HG02642 (cell line): ENCODE measurements at regions not wholly inside any gene's neighbourhood (a gene's known extent, or its start where the extent isn't known, plus 50 kb on each side); places are given as distances from the start of the nearest gene placed in this dataset.
"Not testable (repeated sequence)": the region's sequence is repeated elsewhere in the genome, so short reads cannot be mapped to it uniquely, and the experiment has no call there.

ENCODE experiments used
- ATAC-seq: cut with Tn5 transposase; IDR thresholded peaks from one replicate; pipeline ENCODE4 v1.9.1; 2021; ENCODE audit warnings: mild to moderate bottlenecking; ENCODE audit not compliant: unreplicated experiment, poor library complexity

DNA sequence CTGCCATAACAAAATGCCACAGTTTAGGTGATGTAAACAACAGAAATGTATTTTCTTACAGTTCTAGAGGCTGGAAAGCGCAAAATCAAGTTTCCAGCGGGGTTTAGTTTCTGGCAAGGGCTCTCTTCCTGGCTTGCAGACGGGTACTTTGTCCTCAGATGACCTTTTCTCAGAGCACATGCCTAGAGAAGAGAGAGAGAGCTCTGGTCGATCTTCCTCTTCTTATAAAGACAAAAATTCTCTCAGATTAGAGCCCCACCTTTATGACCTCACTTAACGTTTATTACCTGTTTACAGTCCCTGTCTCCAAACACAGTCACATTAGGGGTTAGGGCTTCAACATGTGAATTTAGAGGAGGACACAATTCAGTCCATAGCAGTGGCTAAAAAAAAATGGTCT is 119.7 kb downstream of the CETN3 start:
- ATAC-seq: no peak

- no peak for ATAC-seq
Measured at GRCh38 chr5:90287036-90287435, 122.5 kb downstream of the CETN3 start.

DNA sequence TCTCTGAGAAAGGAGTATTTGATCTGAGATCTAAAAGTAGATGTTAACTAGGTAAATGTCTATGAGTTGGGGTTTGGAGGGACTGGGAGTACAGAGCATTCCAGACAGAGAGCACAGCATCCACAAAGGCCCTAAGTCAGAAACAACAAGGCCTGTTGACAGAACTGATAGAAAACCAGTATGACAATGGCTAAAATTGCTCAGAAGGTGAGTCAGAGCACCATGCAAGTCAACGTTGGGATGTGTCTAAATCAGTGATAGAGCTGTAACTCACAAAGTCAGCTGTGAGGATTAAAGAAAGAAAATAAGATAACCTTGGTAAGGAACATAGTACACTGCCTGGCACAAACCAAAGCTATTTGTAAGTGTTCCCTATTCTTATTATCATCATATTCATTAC is 124.0 kb downstream of the CETN3 start:
- no peak for ATAC-seq

DNA sequence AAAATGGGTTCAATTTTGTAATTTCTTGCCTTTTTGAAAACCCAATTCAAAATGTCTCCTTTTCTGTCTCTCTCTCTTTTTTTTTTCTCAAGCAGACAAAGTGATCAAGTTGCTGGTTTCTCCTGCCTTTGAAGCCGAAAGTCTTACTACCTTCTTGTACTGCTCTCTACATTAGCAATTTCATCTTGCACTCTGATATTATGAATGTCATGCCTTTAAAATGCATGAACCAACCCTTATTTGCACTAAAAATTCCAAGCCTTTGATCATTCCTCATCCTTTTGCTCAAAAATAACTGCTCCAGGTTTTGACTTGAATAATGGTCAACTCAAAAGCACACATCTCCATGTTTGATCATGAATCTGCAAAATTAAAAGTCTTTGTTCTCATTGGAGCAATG is 125.2 kb downstream of the CETN3 start:
- no peak for ATAC-seq

GRCh38 chr5:90279091-90279490 is 130.5 kb downstream of the CETN3 start:
- ATAC-seq: no peak

DNA sequence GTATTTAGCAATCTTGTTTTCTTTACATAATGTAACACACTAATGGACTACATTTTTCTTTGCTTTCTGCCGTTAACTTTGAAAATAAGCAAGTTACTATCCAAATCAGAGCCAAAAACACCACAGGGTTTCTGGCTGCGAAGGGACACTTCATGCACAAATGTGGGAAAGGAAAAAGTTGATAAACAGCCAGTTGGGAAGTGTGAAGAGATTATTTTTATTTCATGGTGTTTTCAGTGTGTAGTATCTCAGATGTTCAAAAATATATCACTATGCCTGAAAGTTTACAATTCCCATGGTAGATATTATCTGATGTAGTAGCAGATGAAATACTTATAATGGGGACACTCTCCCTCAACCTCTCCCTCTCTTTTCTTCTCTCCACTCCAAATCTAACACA is 135.3 kb downstream of the CETN3 start:
- no peak for ATAC-seq

- ATAC-seq: no peak
Measured at GRCh38 chr5:90267646-90268045, 141.9 kb downstream of the CETN3 start.

GRCh38 chr5:90265545-90265857 is 144.1 kb downstream of the CETN3 start:
- no peak for ATAC-seq

- peak; percentile 61 for ATAC-seq
Measured at GRCh38 chr5:90264689-90265544, 144.6 kb downstream of the CETN3 start.

GRCh38 chr5:90263102-90263820 is 146.3 kb downstream of the CETN3 start:
- ATAC-seq: no peak

DNA sequence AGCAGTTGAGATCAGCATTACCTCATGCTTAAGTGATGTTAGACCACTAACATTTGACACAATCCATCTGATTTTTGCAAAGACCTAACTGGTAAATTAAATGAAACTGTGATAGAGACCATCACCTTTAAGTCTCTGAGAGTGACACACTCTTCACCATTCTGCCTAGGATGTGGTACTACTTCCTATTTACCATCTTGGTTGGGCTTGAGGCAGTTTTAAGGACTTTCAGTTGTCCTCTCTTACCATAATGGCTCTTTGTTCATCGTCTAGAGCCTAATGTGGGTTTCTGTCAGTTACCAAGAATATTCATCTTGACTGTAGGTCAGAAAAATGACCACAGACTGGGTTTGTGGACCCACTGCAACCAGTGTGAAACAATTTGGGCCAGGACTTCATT is 158.1 kb downstream of the CETN3 start:
- ATAC-seq: no peak

DNA sequence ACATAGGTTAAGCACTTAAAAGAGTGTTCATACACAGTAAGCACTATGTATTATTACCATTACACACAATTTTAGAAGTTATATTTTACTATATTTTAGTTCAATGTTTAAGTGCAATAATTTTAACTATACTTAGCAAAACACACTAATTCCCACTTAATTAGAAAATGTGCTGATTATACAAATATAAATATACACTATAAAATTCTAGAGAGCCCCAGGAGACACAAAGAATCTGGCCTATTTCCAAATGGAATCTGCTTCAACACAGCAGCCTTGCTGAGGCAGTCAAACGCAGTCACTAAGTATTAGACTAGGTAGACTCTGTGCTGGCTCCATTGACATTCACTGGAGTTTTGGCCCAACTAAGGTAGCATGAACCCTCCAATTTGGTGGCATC is 160.9 kb downstream of the CETN3 start:
- ATAC-seq: no peak

DNA sequence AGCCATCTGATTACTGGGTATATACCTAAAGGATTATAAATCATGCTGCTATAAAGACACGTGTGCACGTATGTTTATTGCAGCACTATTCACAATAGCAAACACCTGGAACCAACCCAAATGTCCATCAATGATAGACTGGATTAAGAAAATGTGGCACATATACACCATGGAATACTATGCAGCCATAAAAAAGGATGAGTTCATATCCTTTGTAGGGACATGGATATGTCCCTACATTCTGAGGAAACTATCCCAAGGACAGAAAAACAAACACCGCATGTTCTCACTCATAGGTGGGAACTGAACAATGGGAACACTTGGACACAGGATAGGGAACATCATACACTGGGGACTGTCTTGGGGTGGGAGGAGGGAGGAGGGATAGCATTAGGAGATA is 165.7 kb downstream of the CETN3 start:
- not testable (repeated sequence) for ATAC-seq

- no peak for ATAC-seq
Measured at GRCh38 chr5:90233476-90233875, 176.1 kb downstream of the CETN3 start.

- ATAC-seq: no peak
Measured at GRCh38 chr5:90231688-90232087, 177.9 kb downstream of the CETN3 start.

GRCh38 chr5:90227683-90228082 is 181.9 kb downstream of the CETN3 start:
- ATAC-seq: no peak

DNA sequence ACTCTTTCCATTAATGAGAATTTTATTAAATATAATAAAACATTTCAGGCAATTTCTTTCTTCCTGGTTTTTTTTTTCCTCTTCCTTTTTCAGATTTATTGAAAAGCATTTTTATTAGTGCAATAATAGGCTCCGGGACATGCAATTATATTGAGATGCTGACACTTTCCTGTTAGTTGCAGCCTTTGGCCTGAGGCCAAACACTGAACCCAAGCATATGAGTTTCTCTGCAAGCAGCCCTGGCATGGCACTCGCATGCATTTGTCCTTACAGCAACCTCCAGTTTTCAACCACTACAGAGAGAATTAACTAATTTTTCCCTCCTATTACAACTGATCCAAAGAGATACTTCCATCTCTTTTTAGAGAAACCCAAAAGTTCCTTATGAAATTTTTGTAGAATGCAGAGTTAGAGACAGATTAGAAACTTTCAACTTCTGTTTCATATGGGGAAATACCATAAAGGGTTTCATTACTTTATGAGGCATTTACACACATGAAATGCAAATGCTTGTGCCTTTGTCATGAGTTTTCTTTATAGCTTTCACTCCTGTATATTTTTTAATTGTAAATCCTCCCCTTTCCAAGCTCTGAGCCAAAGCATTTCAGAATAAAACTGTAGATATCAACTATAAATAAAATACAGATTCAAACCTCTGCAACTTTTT is 183.0 kb downstream of the CETN3 start:
- ATAC-seq: no peak

DNA sequence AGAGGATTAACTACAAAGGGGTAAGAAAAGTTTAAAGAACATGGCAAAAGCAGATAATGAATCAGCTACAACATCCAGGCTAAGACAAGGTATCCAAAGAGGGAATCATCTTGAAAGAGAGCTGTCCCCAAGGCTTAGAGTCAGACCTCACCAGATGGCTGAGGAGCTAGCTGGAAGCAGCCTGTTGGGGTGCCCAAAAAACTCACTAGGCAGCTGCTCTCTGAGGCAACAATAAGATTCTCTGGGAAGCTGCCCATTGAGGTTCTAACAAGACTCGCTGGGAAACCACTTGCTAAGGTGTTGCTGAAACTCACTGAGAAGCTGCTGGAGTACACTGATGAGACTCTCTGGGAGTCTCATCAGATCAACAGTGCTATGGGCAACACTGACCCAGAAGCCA is 185.2 kb downstream of the CETN3 start:
- ATAC-seq: no peak

DNA sequence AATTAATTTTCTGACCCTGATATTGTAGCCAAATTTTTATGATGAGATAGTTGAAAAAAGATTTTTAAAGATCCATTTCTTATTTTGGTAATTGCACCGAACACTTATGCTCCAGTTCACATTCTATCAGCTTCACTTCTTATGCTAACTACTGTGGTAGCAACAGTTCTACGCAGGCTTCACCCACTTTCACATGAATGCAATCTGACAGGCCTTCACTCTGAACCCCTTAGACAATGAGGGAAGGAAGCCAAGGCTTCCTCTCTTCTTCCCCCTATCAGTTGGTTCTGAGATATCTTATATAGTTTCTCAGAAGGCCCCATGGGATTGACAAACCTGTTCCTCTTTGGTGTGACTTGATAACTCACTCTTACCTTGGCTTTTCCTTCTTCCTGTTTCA is 185.8 kb downstream of the CETN3 start:
- ATAC-seq: no peak

- no peak for ATAC-seq
Measured at GRCh38 chr5:90221951-90222350, 187.6 kb downstream of the CETN3 start.

DNA sequence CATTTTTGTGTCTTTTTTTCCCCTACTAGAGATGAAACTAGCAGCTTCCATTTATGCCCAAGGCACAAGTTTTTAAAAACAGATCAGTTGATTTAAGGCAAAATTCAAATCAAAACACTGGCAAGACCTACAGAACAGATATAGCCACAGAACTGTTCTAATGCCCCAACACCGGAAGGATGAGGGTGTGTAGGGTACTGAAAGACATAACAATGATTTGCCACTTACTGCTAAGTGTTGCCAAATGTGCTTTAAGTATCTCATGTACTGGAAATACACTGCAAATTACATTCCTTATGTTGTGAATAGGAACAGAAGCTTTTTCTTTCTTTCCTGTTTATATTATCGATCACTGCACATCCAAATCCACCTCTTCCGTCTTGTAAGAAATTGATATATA is 189.0 kb downstream of the CETN3 start:
- ATAC-seq: no peak
